Astrocyte (in vitro differentiated cells and primary cell): ENCODE measurements at regions not wholly inside any gene's neighbourhood (a gene's known extent, or its start where the extent isn't known, plus 50 kb on each side); places are given as distances from the start of the nearest gene placed in this dataset.

Source experiments
- EZH2 ChIP-seq: IDR thresholded peaks from 2 replicates; pipeline ENCODE4 v1.6.1; 2012; ENCODE audit warnings: mild to moderate bottlenecking, low read length, inconsistent platforms; ENCODE audit not compliant: insufficient read depth
- TF ChIP-seq, protein P1 (sequence below): IDR thresholded peaks from 2 replicates; pipeline ENCODE4 v1.5.1; 2011; ENCODE audit warnings: low read depth, mild to moderate bottlenecking, inconsistent platforms, low read length, moderate library complexity; ENCODE audit not compliant: insufficient read depth

DNA sequence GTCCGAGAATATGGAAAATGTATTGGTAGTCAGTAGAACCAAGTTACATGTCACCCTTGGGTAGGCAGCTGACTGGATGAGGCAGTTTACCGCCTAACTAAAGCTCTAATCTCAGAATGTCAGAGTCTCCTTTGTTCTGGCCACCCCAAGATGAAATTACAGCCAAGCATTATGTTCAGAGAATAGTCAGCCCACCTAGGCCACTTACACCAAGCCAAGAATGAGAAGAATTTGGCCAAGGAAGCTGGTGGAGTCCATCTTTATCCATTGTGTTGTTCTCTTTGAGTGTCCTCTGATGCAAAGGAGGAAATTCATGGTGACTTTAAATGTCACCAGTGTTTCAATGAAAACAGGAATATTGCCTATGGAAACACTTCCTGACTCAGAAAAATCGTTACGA is 275.1 kb upstream of the MAP3K1 start:
- TF ChIP-seq EZH2: no peak
- TF ChIP-seq, protein P1, sequence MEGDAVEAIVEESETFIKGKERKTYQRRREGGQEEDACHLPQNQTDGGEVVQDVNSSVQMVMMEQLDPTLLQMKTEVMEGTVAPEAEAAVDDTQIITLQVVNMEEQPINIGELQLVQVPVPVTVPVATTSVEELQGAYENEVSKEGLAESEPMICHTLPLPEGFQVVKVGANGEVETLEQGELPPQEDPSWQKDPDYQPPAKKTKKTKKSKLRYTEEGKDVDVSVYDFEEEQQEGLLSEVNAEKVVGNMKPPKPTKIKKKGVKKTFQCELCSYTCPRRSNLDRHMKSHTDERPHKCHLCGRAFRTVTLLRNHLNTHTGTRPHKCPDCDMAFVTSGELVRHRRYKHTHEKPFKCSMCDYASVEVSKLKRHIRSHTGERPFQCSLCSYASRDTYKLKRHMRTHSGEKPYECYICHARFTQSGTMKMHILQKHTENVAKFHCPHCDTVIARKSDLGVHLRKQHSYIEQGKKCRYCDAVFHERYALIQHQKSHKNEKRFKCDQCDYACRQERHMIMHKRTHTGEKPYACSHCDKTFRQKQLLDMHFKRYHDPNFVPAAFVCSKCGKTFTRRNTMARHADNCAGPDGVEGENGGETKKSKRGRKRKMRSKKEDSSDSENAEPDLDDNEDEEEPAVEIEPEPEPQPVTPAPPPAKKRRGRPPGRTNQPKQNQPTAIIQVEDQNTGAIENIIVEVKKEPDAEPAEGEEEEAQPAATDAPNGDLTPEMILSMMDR: no peak
